HCT116 (cell line): ENCODE measurements at regions not wholly inside any gene's neighbourhood (a gene's known extent, or its start where the extent isn't known, plus 50 kb on each side); places are given as distances from the start of the nearest gene placed in this dataset.

Source experiments
- ATAC-seq: fragments of 200-7000 bp; cut with Tn5 transposase; 2 replicates; pipeline ENCODE4 v1.9.1; 2020; ENCODE audit warnings: mild to moderate bottlenecking, moderate library complexity
- BruUV-seq: library from RNA; stranded (reverse); fragments of 400-500 nt; replicated peaks from 2 replicates; lab custom pipeline; 2021; lab: Mats Ljungman, UMichigan
- CTCF ChIA-PET: fragments of 300-600 bp; sonication (Branson Sonifier 250); formaldehyde crosslinking; loops from one replicate; lab custom pipeline; 2021; ENCODE audit warnings: antibody characterized with exemption; lab: Charles Lee
- POLR2A ChIA-PET: fragments of 300-600, 350-600 bp; sonication (Branson Sonifier 250); formaldehyde crosslinking; loops from one replicate; lab custom pipeline; 2021; ENCODE audit warnings: antibody characterized with exemption; lab: Charles Lee
- RAD21 ChIA-PET, 2 experiments: fragments of 300-600 bp; sonication (Branson Sonifier 250); formaldehyde crosslinking; loops; one replicate each; lab custom pipeline; 2023; ENCODE audit warnings: low total read pairs in 2 of 2; ENCODE audit not compliant: uncharacterized antibody in 2 of 2, unreplicated experiment in 2 of 2, low non-redundant PET in 1 of 2; lab: Charles Lee
- DNase-seq: peaks from one replicate; pipeline ENCODE4 v3.0.0-alpha.2; 2010; ENCODE audit warnings: low read depth, low spot score
- H2AFZ ChIP-seq: fragments of 200-600 bp; shearing (Covaris generic), sonication (generic); 2 replicates; pipeline ENCODE4 v1.6.1; 2017; ENCODE audit warnings: low read depth, mixed run types, mixed read lengths, antibody characterized with exemption, low read length; ENCODE audit not compliant: poor library complexity, severe bottlenecking
- H3K27ac ChIP-seq: 2 replicates; pipeline ENCODE4 v1.5.1; 2012; ENCODE audit warnings: low read depth, low read length
- H3K27me3 ChIP-seq: fragments of 200-600 bp; sonication (generic); 2 replicates; pipeline ENCODE4 v1.6.1; 2016; ENCODE audit warnings: mixed run types, low read length, mixed read lengths; ENCODE audit not compliant: insufficient read depth
- H3K36me3 ChIP-seq, 2 experiments: fragments of 200-500 bp in 1 of 2; fragments of 200-600 bp in 1 of 2; sonication (Bioruptor generic) in 1 of 2; sonication (generic) in 1 of 2; 2 replicates each; pipeline versions ENCODE4 v1.5.1 to v1.6.1; 2014 to 2016; ENCODE audit warnings: low read length in 2 of 2, inconsistent platforms in 1 of 2, mixed read lengths in 1 of 2, mixed run types in 1 of 2; ENCODE audit not compliant: insufficient read depth in 2 of 2, control insufficient read depth in 1 of 2
- H3K4me1 ChIP-seq, 2 experiments: fragments of 200-600 bp in 1 of 2; sonication (generic) in 1 of 2; 2 replicates each; pipeline versions ENCODE4 v1.5.1 to v1.6.1; 2012 to 2017; ENCODE audit warnings: low read length in 2 of 2, inconsistent platforms in 1 of 2, mild to moderate bottlenecking in 1 of 2, mixed read lengths in 1 of 2, mixed run types in 1 of 2, moderate library complexity in 1 of 2; ENCODE audit not compliant: insufficient read depth in 2 of 2, control insufficient read depth in 1 of 2
- H3K4me2 ChIP-seq: fragments of 200-600 bp; sonication (generic); 2 replicates; pipeline ENCODE4 v1.6.1; 2017; ENCODE audit warnings: mixed run types, low read length, mixed read lengths
- H3K4me3 ChIP-seq, 2 experiments: fragments of 200-600 bp in 1 of 2; sonication (generic) in 1 of 2; replicated peaks in 1 of 2; 2 replicates each; pipeline ENCODE4 v1.5.1; 2011 to 2016; ENCODE audit warnings: low read length in 2 of 2, control low read depth in 1 of 2, low read depth in 1 of 2, mild to moderate bottlenecking in 1 of 2, mixed read lengths in 1 of 2, mixed run types in 1 of 2
- H3K79me2 ChIP-seq: fragments of 200-600 bp; sonication (generic); 2 replicates; pipeline ENCODE4 v1.6.1; 2017; ENCODE audit warnings: mild to moderate bottlenecking, mixed run types, low read length, moderate library complexity, mixed read lengths; ENCODE audit not compliant: insufficient read depth
- H3K9ac ChIP-seq: fragments of 200-600 bp; sonication (generic); 2 replicates; pipeline ENCODE4 v1.6.1; 2016; ENCODE audit warnings: low read length, mixed read lengths
- H3K9me2 ChIP-seq: fragments of 200-600 bp; sonication (generic), shearing (Covaris generic); 2 replicates; pipeline ENCODE4 v1.6.1; 2017; ENCODE audit warnings: mixed run types, mild to moderate bottlenecking, moderate library complexity; ENCODE audit not compliant: insufficient read depth
- H3K9me3 ChIP-seq, 2 experiments: fragments of 200-500 bp in 1 of 2; fragments of 200-600 bp in 1 of 2; sonication (Bioruptor generic) in 1 of 2; sonication (generic) in 1 of 2; 2 replicates each; pipeline ENCODE4 v1.6.1; 2014 to 2017; ENCODE audit warnings: low read length in 2 of 2, mixed read lengths in 2 of 2, inconsistent platforms in 1 of 2, low read depth in 1 of 2, mild to moderate bottlenecking in 1 of 2, mixed run types in 1 of 2, moderate library complexity in 1 of 2; ENCODE audit not compliant: control insufficient read depth in 1 of 2, insufficient read depth in 1 of 2
- H4K20me1 ChIP-seq: fragments of 200-600 bp; sonication (generic), shearing (Covaris generic); 2 replicates; pipeline ENCODE4 v1.6.1; 2017; ENCODE audit warnings: mixed run types, mild to moderate bottlenecking, moderate library complexity; ENCODE audit not compliant: insufficient read depth
- CBX3 ChIP-seq: IDR thresholded peaks from 2 replicates; pipeline ENCODE4 v1.6.1; 2012; ENCODE audit warnings: low read depth
- CEBPB ChIP-seq: IDR thresholded peaks from 2 replicates; pipeline ENCODE4 v1.6.1; 2012; ENCODE audit warnings: low read depth
- EGR1 ChIP-seq: IDR thresholded peaks from 2 replicates; pipeline ENCODE4 v1.6.1; 2012; ENCODE audit warnings: low read depth
- ELF1 ChIP-seq: IDR thresholded peaks from 2 replicates; pipeline ENCODE4 v1.6.1; 2012; ENCODE audit warnings: low read depth, borderline replicate concordance
- FOSL1 ChIP-seq: IDR thresholded peaks from 2 replicates; pipeline ENCODE4 v1.6.1; 2012; ENCODE audit warnings: low read depth
- JUND ChIP-seq: IDR thresholded peaks from 2 replicates; pipeline ENCODE4 v1.6.1; 2012
- POLR2A ChIP-seq: IDR thresholded peaks from 2 replicates; pipeline ENCODE4 v1.7.0; 2011; ENCODE audit warnings: borderline replicate concordance; ENCODE audit not compliant: insufficient read depth, insufficient read length; ENCODE audit errors: extremely low read depth
- RAD21 ChIP-seq: IDR thresholded peaks from 2 replicates; pipeline ENCODE4 v1.6.1; 2012; ENCODE audit warnings: low read depth, mild to moderate bottlenecking
- SIN3A ChIP-seq: IDR thresholded peaks from 2 replicates; pipeline ENCODE4 v1.6.1; 2012; ENCODE audit warnings: low read depth
- SP1 ChIP-seq: IDR thresholded peaks from 2 replicates; pipeline ENCODE4 v1.6.1; 2012; ENCODE audit warnings: low read depth
- SRF ChIP-seq: IDR thresholded peaks from 2 replicates; pipeline ENCODE4 v1.6.1; 2012; ENCODE audit warnings: low read depth
- YY1 ChIP-seq: IDR thresholded peaks from 2 replicates; pipeline ENCODE4 v1.6.1; 2011; ENCODE audit warnings: low read length, low read depth, moderate library complexity, mild to moderate bottlenecking; ENCODE audit not compliant: insufficient replicate concordance; ENCODE audit errors: extremely low read depth
- intact Hi-C: fragments of 100-400 bp; cut with micrococcal nuclease; formaldehyde crosslinking; loops from 2 replicates; pipeline ENCODE4 v1.10.0; 2022
- TF ChIP-seq, protein P1 (sequence below): IDR thresholded peaks from 2 replicates; pipeline ENCODE4 v1.6.1; 2012
- TF ChIP-seq, protein P2 (sequence below): IDR thresholded peaks from 2 replicates; pipeline ENCODE4 v1.6.1; 2012; ENCODE audit warnings: low read depth
- TF ChIP-seq, protein P3 (sequence below), 3 experiments: fragments of 200-600 bp in 1 of 3; sonication (generic) in 1 of 3; IDR thresholded peaks in 2 of 3; conservative IDR thresholded peaks in 1 of 3; 2 replicates each; pipeline ENCODE4 v1.5.1; 2012 to 2017; ENCODE audit warnings: low read depth in 2 of 3, low read length in 2 of 3, antibody characterized with exemption in 1 of 3, borderline replicate concordance in 1 of 3, control low read depth in 1 of 3, mild to moderate bottlenecking in 1 of 3, mixed read lengths in 1 of 3, mixed run types in 1 of 3, moderate library complexity in 1 of 3; ENCODE audit not compliant: insufficient read depth in 1 of 3

DNA sequence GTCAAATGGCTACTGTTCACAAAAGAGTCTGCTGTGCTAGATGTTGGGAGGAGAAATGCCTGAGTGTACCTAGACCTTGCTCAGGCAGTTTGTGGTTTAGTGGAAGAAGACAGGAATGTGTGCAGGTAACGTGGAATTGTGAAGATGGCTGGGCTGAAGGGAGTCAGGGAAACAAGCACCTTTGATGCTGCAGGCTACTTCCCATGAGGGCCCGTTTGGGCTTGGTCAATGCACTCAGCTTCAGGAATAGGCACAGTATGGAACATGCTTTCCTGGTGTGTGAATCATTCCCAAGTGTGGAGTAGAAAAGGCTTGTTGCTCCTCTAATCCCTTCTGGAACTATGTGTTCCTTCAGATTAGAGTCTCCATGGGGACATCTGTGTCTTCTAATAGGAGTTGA is 318.3 kb upstream of the MTNR1B start:
- POLR2A ChIA-PET: no interaction called here
- TF ChIP-seq EGR1 (no peak), RAD21 (no peak), CEBPB (no peak), CBX3 (no peak), ELF1 (no peak), JUND (no peak), SP1 (no peak), FOSL1 (no peak), POLR2A (no peak), SIN3A (no peak), YY1 (no peak), SRF (no peak)
- TF ChIP-seq, protein P1, sequence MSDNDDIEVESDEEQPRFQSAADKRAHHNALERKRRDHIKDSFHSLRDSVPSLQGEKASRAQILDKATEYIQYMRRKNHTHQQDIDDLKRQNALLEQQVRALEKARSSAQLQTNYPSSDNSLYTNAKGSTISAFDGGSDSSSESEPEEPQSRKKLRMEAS: no peak
- TF ChIP-seq, protein P2, sequence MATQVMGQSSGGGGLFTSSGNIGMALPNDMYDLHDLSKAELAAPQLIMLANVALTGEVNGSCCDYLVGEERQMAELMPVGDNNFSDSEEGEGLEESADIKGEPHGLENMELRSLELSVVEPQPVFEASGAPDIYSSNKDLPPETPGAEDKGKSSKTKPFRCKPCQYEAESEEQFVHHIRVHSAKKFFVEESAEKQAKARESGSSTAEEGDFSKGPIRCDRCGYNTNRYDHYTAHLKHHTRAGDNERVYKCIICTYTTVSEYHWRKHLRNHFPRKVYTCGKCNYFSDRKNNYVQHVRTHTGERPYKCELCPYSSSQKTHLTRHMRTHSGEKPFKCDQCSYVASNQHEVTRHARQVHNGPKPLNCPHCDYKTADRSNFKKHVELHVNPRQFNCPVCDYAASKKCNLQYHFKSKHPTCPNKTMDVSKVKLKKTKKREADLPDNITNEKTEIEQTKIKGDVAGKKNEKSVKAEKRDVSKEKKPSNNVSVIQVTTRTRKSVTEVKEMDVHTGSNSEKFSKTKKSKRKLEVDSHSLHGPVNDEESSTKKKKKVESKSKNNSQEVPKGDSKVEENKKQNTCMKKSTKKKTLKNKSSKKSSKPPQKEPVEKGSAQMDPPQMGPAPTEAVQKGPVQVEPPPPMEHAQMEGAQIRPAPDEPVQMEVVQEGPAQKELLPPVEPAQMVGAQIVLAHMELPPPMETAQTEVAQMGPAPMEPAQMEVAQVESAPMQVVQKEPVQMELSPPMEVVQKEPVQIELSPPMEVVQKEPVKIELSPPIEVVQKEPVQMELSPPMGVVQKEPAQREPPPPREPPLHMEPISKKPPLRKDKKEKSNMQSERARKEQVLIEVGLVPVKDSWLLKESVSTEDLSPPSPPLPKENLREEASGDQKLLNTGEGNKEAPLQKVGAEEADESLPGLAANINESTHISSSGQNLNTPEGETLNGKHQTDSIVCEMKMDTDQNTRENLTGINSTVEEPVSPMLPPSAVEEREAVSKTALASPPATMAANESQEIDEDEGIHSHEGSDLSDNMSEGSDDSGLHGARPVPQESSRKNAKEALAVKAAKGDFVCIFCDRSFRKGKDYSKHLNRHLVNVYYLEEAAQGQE: no peak
- TF ChIP-seq, protein P3, sequence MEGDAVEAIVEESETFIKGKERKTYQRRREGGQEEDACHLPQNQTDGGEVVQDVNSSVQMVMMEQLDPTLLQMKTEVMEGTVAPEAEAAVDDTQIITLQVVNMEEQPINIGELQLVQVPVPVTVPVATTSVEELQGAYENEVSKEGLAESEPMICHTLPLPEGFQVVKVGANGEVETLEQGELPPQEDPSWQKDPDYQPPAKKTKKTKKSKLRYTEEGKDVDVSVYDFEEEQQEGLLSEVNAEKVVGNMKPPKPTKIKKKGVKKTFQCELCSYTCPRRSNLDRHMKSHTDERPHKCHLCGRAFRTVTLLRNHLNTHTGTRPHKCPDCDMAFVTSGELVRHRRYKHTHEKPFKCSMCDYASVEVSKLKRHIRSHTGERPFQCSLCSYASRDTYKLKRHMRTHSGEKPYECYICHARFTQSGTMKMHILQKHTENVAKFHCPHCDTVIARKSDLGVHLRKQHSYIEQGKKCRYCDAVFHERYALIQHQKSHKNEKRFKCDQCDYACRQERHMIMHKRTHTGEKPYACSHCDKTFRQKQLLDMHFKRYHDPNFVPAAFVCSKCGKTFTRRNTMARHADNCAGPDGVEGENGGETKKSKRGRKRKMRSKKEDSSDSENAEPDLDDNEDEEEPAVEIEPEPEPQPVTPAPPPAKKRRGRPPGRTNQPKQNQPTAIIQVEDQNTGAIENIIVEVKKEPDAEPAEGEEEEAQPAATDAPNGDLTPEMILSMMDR (IDR thresholded peaks at IDR 0.05 in 2 of 3, conservative IDR thresholded peaks at IDR 0.05 in 1 of 3; ENCODE audit: borderline replicate concordance in 1 of 3, insufficient read depth in 1 of 3, low read depth in 2 of 3, low read length in 2 of 3): no peak

More for the DNA sequence above, 318.3 kb upstream of the MTNR1B start:
- Histone ChIP-seq H3K4me2 (no peak overlapping the region), H4K20me1 (no peaks in the 10 kb centered on the region), H3K27me3 (no peaks in the 10 kb centered on the region), H3K9me2 (no peaks in the 10 kb centered on the region), H3K36me3 (no peaks in the 10 kb centered on the region), H3K9ac (no peak overlapping the region), H3K27ac (no peak overlapping the region), H3K9me3 (peaks cover 0 to 5% of the 10 kb centered on the region in 2 experiments; a peak in 1 of 4 replicates), H2AFZ (no peak overlapping the region), H3K79me2 (no peaks in the 10 kb centered on the region), H3K4me3 (no peak overlapping the region), H3K4me1 (no peaks in the 10 kb centered on the region)
- intact Hi-C loops: no loop called here
- BruUV-seq: no TSS peak
- RAD21 ChIA-PET: no interaction called here
- DNase-seq (no peak), ATAC-seq (no peak)
- CTCF ChIA-PET: no interaction called here
